Iris pigment epithelial cell (primary cell): ENCODE measurements at regions not wholly inside any gene's neighbourhood (a gene's known extent, or its start where the extent isn't known, plus 50 kb on each side); places are given as distances from the start of the nearest gene placed in this dataset.
"Not testable (repeated sequence)": the region's sequence is repeated elsewhere in the genome, so short reads cannot be mapped to it uniquely, and the experiment has no call there.

Source experiments
- DNase-seq: peaks from one replicate; pipeline ENCODE4 v3.0.0-alpha.2; 2011; ENCODE audit warnings: low read depth

GRCh38 chr19:13652810-13653590 lies 111.3 kb upstream of the MRI1 start:
- no peak for DNase-seq

GRCh38 chr19:13646758-13647157 lies 117.6 kb upstream of the MRI1 start:
- DNase-seq = no peak

- DNase-seq = no peak
Measured at GRCh38 chr19:13644645-13645044, 119.7 kb upstream of the MRI1 start.

GRCh38 chr19:13640611-13641010 lies 123.7 kb upstream of the MRI1 start:
- DNase-seq = no peak

- no peak for DNase-seq
Measured at GRCh38 chr19:13639342-13639929, 124.9 kb upstream of the MRI1 start.

GRCh38 chr19:13637664-13638063 lies 126.7 kb upstream of the MRI1 start:
- peak; percentile 14 for DNase-seq

GRCh38 chr19:13634658-13635057 lies 128.4 kb upstream of the CACNA1A start:
- no peak for DNase-seq

- no peak for DNase-seq
Measured at GRCh38 chr19:13633522-13633922, 127.2 kb upstream of the CACNA1A start.

- DNase-seq = peak; percentile 21
Measured at GRCh38 chr19:13633109-13633508, 126.8 kb upstream of the CACNA1A start.

- DNase-seq = not testable (repeated sequence)
Measured at GRCh38 chr19:13632164-13632563, 125.9 kb upstream of the CACNA1A start.

GRCh38 chr19:13629687-13630357 lies 123.5 kb upstream of the CACNA1A start:
- DNase-seq = peak; percentile 9

- DNase-seq = no peak
Measured at GRCh38 chr19:13627531-13627930, 121.3 kb upstream of the CACNA1A start.

GRCh38 chr19:13623716-13624710 lies 117.7 kb upstream of the CACNA1A start:
- DNase-seq = no peak

- no peak for DNase-seq
Measured at GRCh38 chr19:13622766-13623715, 116.8 kb upstream of the CACNA1A start.

- DNase-seq = peak; percentile 76
Measured at GRCh38 chr19:13621413-13621812, 115.1 kb upstream of the CACNA1A start.

GRCh38 chr19:13619203-13619632 lies 112.9 kb upstream of the CACNA1A start:
- peak; percentile 6 for DNase-seq

- no peak for DNase-seq
Measured at GRCh38 chr19:13615890-13616289, 109.6 kb upstream of the CACNA1A start.

- DNase-seq = no peak
Measured at GRCh38 chr19:13613447-13613846, 107.2 kb upstream of the CACNA1A start.

- DNase-seq = no peak
Measured at GRCh38 chr19:13611596-13611995, 105.3 kb upstream of the CACNA1A start.

- no peak for DNase-seq
Measured at GRCh38 chr19:13610039-13610691, 103.9 kb upstream of the CACNA1A start.
